Lung microvascular endothelial cell (primary cell): ENCODE measurements at regions not wholly inside any gene's neighbourhood (a gene's known extent, or its start where the extent isn't known, plus 50 kb on each side); places are given as distances from the start of the nearest gene placed in this dataset.

Experiments used
- DNase-seq, 2 donors: peaks; one replicate each; pipeline versions ENCODE4 v3.0.0 to v3.0.0-alpha.2; 2010; ENCODE audit warnings: low read depth in 2 of 2

GRCh38 chr11:97398246-97398645 is 1008.4 kb downstream of the JRKL start:
- DNase-seq = no peak

DNA sequence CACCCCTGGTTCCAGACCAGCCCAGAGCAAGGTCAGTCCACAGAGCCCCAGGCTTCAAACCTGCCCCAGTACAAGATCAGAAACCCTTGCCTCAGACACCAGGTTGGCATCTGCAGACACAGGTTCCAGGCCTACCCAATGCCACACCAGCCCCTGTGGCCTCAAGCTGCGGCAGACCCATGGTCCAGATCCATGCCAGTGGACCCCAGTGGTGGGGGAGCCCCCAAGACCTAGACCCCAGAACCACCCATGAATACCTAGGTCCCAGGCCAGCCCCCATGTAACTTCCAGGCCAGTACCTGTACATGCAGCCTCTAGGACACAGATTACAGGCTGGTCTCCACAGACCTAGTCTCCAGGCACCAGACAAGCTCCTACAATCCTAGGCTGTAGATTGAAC is 1019.3 kb downstream of the JRKL start:
- DNase-seq = no peak

DNA sequence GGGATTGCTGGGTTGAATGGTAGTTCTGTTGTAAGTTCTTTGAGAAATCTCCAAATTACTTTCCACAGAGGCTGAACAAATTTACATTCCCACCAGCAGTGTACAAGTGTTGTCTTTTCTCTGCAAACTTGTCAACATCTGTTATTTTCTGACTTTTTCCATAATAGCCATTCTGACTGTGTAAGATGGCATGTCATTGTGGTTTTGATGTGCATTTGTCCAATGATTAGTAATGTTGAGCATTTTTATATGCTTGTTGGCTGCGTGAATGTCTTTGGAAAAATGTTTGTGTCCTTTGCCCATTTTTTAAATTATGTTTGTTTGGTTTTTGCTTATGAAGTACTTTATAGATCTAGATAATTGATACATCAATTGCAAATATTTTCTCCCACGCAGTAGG is 1025.0 kb downstream of the JRKL start:
- no peak for DNase-seq

- DNase-seq = no peak
Observed at GRCh38 chr11:97419729-97420128, 1029.9 kb downstream of the JRKL start.

GRCh38 chr11:97428247-97428790 is 1038.5 kb downstream of the JRKL start:
- no peak for DNase-seq

GRCh38 chr11:97430877-97431276 is 1041.1 kb downstream of the JRKL start:
- DNase-seq = no peak

DNA sequence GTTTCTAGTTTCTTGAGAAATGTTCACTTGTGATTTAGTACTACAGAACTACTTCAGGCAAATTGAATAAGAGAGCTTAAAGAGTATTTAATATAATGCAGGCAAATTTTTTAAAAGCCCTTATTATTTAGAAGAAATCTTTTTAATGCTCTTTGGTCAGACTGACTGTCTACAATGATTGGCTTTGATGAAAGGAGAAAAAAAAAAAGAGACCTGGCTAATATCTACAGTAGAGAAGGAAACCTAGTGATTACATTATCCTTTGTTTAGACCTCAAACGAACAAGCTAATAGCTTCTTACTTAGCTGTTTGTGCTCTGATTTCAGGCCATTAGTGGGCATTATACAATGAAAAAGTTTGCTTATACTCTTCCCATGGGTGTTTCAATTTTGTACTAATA is 1043.1 kb downstream of the JRKL start:
- no peak for DNase-seq

GRCh38 chr11:97445561-97445960 is 1055.7 kb downstream of the JRKL start:
- DNase-seq = no peak

- no peak for DNase-seq
Observed at GRCh38 chr11:97451441-97451840, 1061.6 kb downstream of the JRKL start.

- peak in 1 of 2 donors; percentile 2 for DNase-seq
Observed at GRCh38 chr11:97454988-97455387, 1065.2 kb downstream of the JRKL start.

GRCh38 chr11:97460091-97460490 is 1070.3 kb downstream of the JRKL start:
- no peak for DNase-seq

GRCh38 chr11:97461044-97461880 is 1071.4 kb downstream of the JRKL start:
- DNase-seq = no peak

GRCh38 chr11:97461934-97462333 is 1072.1 kb downstream of the JRKL start:
- no peak for DNase-seq

DNA sequence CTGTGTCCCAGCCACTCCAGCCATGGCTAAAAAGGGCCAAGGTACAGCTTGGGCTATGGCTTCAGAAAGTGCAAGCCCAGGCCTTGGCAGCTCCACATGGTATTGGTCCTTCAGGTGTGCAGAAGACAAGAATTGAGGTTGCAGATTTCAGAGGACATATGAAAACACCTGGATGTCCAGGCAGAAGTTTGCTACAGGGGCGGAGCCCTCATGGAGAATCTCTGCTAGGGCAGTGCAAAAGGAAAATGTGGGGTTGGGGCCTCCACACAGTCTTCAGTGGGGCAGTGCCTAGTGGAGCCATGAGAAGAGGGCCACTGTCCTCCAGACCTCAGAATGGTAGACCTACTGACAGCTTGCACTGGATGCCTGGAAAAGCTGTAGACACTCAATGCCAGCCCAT is 1074.1 kb downstream of the JRKL start:
- DNase-seq = no peak

- no peak for DNase-seq
Observed at GRCh38 chr11:97471480-97471879, 1081.7 kb downstream of the JRKL start.

- DNase-seq = no peak
Observed at GRCh38 chr11:97487387-97487786, 1097.6 kb downstream of the JRKL start.

DNA sequence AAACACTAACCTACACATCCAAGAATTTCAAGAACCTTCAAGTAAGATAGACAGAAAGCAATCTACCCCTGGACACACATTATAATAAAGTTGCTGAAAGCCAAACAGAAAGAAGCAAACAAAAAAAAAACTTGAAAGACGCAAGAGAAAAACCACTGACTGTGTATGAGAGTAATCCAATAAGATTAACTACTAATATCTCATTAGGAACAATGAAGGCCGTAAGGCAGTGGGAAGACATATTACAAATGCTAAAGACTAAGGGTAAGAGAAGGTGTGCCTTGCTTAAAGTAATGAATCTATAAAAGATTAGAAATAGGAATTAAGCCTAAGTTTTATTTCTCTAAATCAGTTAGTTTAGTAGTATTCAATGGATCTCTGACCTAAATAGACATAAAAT is 1109.1 kb downstream of the JRKL start:
- DNase-seq = no peak

- DNase-seq = no peak
Observed at GRCh38 chr11:97502201-97502600, 1112.4 kb downstream of the JRKL start.

DNA sequence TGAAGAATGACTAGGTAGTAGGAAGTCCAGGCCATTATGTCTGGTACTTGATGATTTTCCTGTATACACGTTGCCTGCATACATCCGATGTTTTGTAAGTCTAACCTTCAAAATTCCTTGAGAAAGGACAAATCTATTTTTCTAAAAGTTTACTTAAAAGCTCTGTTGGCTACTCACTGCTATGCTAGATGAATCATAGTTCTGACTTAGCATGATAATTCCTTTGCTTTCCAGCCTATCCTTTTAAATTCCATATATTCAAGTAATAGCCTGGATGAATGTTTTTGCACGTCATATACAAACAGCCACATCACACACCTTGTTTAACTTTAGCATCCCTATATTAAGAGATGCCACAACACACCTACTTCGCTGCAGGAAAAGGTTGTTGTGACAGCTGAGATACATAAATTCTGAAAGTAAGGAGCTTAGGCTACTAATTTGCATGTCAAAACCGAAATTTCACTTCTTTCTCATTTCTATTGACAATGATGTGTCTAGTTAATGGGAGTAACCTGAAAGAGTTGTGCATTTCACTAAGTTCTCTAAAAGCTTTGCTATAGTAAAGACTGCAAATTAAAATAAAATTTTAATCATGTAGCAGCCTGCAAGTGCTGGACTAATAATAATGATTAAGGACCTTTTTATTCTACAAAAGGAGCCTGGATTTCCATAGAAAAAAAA is 1116.4 kb downstream of the JRKL start:
- no peak for DNase-seq

DNA sequence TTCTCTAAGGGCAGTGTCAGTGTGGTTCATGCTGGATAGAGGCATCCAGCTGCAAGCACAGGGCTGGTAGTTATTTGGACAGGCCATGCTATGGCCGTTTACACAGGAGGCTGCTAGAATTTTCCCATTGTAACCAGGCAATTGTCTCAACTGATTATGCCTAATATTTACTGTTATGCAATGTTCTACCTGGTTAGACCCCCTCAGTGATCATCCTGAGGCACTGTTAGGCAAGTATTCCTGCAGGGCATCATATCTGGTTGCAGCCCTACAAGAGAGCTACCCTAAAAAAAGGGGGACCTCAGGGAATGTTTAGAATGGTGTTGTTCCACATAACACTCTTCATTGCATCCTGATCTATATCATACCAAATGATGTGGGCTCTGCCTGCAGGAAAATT is 1124.6 kb downstream of the JRKL start:
- DNase-seq = no peak

- no peak for DNase-seq
Observed at GRCh38 chr11:97516688-97517087, 1126.9 kb downstream of the JRKL start.

DNA sequence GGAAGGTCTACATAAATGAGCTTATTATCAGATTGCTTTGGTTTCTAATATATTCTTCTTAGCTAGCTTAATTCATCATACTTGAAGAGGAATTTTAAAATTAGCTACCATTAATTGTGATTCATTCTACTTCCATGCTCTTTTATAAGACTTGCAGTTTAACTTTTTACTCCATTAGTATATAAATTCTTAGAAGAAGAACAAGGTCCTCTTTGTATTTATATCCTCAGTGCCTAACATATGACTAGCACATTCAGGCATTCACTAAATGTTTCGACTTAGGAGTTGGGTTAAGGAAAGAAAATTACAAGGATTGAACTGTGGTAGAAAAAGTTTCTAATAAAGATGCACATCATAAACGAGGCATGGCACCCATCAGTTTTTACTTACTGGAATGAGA is 1135.5 kb downstream of the JRKL start:
- DNase-seq = no peak
